Naive thymus-derived CD8-positive, alpha-beta T cell (primary cell): ENCODE measurements at regions not wholly inside any gene's neighbourhood (a gene's known extent, or its start where the extent isn't known, plus 50 kb on each side); places are given as distances from the start of the nearest gene placed in this dataset.
"Not testable (repeated sequence)": the region's sequence is repeated elsewhere in the genome, so short reads cannot be mapped to it uniquely, and the experiment has no call there.

Experiments used
- ATAC-seq, 2 donors: fragments of 150-1000 bp; cut with Tn5 transposase in 1 of 2; sonication (Bioruptor Pico), chemical (Tn5 transposase) in 1 of 2; 1 replicate in 1 of 2; 2 replicates in 1 of 2; pipeline ENCODE4 v1.10.0; 2021; ENCODE audit warnings: mild to moderate bottlenecking in 2 of 2, moderate library complexity in 2 of 2
- POLR2A ChIA-PET: fragments of 350-600 bp; sonication (Branson Sonifier 250); formaldehyde crosslinking; loops from one replicate; lab custom pipeline; 2021; ENCODE audit warnings: antibody characterized with exemption; lab: Charles Lee
- DNase-seq, 10 donors: peaks; one replicate each; pipeline versions ENCODE4 v3.0.0 to v3.0.0-alpha.2; 2020 to 2022
- H3K27ac Mint-ChIP-seq, 10 donors: one replicate each; pipeline ENCODE4 v1.8.0; 2020 to 2022; ENCODE audit warnings: mild to moderate bottlenecking in 10 of 10, mixed read lengths in 10 of 10, moderate library complexity in 4 of 10, inconsistent platforms in 1 of 10
- H3K27me3 Mint-ChIP-seq, 5 donors: one replicate each; pipeline ENCODE4 v1.8.0; 2021 to 2022; ENCODE audit warnings: mixed read lengths in 5 of 5
- H3K36me3 Mint-ChIP-seq, 3 donors: one replicate each; pipeline ENCODE4 v1.8.0; 2020 to 2022; ENCODE audit warnings: mixed read lengths in 3 of 3, mild to moderate bottlenecking in 2 of 3, inconsistent platforms in 1 of 3
- H3K4me1 Mint-ChIP-seq, 4 donors: one replicate each; pipeline ENCODE4 v1.8.0; 2021 to 2022; ENCODE audit warnings: mixed read lengths in 4 of 4
- H3K4me3 Mint-ChIP-seq, 10 donors: one replicate each; pipeline ENCODE4 v1.8.0; 2020 to 2022; ENCODE audit warnings: mild to moderate bottlenecking in 10 of 10, mixed read lengths in 10 of 10, moderate library complexity in 6 of 10, inconsistent platforms in 1 of 10
- H3K9me3 Mint-ChIP-seq, 9 donors: one replicate each; pipeline ENCODE4 v1.8.0; 2020 to 2022; ENCODE audit warnings: mixed read lengths in 9 of 9, mild to moderate bottlenecking in 3 of 9, inconsistent platforms in 1 of 9, moderate library complexity in 1 of 9

DNA sequence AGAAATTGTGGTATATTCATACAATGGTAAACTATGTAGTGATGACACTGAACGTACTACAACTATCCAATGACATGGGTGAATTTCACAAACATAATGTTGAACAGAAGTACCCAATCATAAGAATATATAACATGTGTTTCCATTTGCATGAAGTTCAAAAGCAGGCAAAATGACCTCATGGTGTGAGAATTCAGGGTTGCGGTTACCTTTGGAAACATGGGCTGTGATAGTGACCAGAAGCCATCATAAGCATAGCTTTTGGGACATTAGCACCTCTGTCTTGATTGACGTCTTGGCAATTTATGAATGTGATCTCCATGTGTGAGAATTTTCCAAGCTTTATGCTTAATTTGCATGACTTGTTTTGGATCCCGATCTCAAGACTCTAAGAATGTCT is 500.1 kb upstream of the JAG1 start:
- Mint-ChIP-seq H3K27me3 (no peaks in the 10 kb centered on the region), H3K4me3 (no peak overlapping the region), H3K9me3 (peaks cover 0 to 3% (median 0%) of the 10 kb centered on the region in 9 donors), H3K27ac (no peak overlapping the region), H3K4me1 (no peaks in the 10 kb centered on the region), H3K36me3 (no peaks in the 10 kb centered on the region)
- POLR2A ChIA-PET: no interaction called here
- ATAC-seq: no peak
- no peak for DNase-seq

GRCh38 chr20:11174861-11175260 is 501.1 kb upstream of the JAG1 start:
- no peak for ATAC-seq
- no peak overlapping the region for H3K27ac Mint-ChIP-seq
- no peaks in the 10 kb centered on the region for H3K27me3 Mint-ChIP-seq
- no peak overlapping the region for H3K4me3 Mint-ChIP-seq
- DNase-seq: no peak
- H3K9me3 Mint-ChIP-seq: peaks cover 0 to 3% (median 0%) of the 10 kb centered on the region in 9 donors
- no peaks in the 10 kb centered on the region for H3K36me3 Mint-ChIP-seq
- POLR2A ChIA-PET: no interaction called here
- no peaks in the 10 kb centered on the region for H3K4me1 Mint-ChIP-seq

- no peak overlapping the region for H3K27ac Mint-ChIP-seq
- POLR2A ChIA-PET: no interaction called here
- no peaks in the 10 kb centered on the region for H3K36me3 Mint-ChIP-seq
- ATAC-seq: no peak
- no peak for DNase-seq
- H3K4me1 Mint-ChIP-seq: no peaks in the 10 kb centered on the region
- no peak overlapping the region for H3K4me3 Mint-ChIP-seq
- H3K9me3 Mint-ChIP-seq: peaks cover 0 to 13% (median 2%) of the 10 kb centered on the region in 9 donors
- no peaks in the 10 kb centered on the region for H3K27me3 Mint-ChIP-seq
These were observed 502.6 kb upstream of the JAG1 start for GRCh38 chr20:11176431-11176830.

DNA sequence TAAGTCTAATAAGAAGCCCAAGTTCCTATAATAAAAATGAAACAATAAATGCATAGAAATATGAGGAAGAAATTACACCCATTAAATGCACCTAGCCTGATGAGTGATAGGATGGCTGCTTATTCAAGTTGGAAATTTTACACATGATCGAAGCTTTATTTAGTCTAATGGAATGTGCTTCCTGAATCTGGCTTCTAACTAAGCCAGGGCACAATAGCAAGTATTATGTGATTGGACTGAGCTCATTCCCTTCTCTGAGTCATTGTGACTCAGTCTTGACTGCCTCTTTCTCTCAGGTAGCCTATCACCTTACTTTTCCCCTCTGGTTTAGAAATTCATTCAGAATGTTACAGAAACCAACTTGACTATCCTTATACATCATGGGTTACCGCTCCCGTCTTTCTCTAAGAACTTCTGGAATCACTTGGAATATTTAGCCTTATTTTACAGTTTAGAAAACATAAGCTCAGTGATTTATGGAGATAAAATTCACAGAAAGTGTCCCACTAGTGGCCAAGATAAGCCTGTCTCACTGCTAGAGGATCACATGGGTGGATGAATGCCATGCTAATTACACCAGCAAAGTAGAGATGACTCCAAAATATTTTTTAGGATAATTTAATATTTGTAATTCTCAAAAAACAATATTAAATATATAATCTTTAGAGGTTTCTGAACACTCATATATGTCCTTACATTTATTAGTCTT is 505.3 kb upstream of the JAG1 start:
- DNase-seq: no peak
- Mint-ChIP-seq H3K4me3 (no peak overlapping the region), H3K4me1 (no peaks in the 10 kb centered on the region), H3K27ac (no peak overlapping the region), H3K27me3 (no peaks in the 10 kb centered on the region), H3K9me3 (peaks cover 0 to 17% (median 2%) of the 10 kb centered on the region in 9 donors), H3K36me3 (no peaks in the 10 kb centered on the region)
- no peak for ATAC-seq
- POLR2A ChIA-PET: no interaction called here

DNA sequence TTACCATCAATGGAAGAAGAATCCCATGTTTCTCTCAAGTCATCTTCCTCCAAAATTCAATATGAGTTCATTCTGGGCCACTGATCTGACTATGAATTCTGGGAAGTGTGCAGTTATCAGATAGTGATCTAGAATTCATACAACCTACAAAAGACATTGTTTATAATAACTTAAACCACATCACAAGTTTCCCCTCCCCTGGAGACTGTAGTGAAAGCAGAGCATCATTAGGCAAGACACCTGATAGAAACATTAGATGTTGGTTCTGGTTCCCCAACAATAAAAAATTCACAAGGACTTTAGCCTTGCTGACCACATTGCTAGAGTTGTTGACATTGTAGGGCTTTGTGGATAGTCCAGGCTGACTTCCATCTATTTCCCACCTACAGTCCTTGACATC is 506.4 kb upstream of the JAG1 start:
- H3K27ac Mint-ChIP-seq: no peak overlapping the region
- POLR2A ChIA-PET: no interaction called here
- no peak for ATAC-seq

GRCh38 chr20:11181129-11181528 is 507.3 kb upstream of the JAG1 start:
- H3K4me1 Mint-ChIP-seq, DNase-seq, H3K36me3 Mint-ChIP-seq, H3K27ac Mint-ChIP-seq, POLR2A ChIA-PET, ATAC-seq, H3K4me3 Mint-ChIP-seq, H3K27me3 Mint-ChIP-seq: not testable (repeated sequence)
- peaks cover 0 to 28% (median 12%) of the 10 kb centered on the region in 9 donors for H3K9me3 Mint-ChIP-seq

More for the DNA sequence above, 506.4 kb upstream of the JAG1 start:
- no peaks in the 10 kb centered on the region for H3K4me1 Mint-ChIP-seq
- no peak for DNase-seq
- H3K36me3 Mint-ChIP-seq: no peaks in the 10 kb centered on the region
- H3K27me3 Mint-ChIP-seq: no peaks in the 10 kb centered on the region
- peaks cover 0 to 28% (median 8%) of the 10 kb centered on the region in 9 donors for H3K9me3 Mint-ChIP-seq
- H3K4me3 Mint-ChIP-seq: no peak overlapping the region

DNA sequence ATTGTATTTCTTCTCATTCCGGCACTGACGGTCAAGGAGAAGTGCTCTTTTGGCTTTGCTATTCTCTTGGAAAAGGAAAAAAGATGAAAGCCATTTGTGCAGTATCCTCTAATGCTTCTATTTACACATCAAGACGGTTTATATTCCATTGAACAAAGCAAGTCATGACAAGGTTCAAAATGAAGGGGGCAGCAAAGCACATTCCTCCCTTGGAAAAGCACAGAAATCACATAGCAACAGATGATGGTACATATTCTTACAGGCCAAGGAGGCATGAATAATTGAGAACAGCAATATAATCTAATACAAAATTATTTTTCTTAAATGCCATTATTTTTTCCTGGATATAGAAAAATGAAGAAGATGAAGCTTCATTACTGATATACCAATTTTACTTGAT is 508.2 kb upstream of the JAG1 start:
- Mint-ChIP-seq H3K36me3 (no peaks in the 10 kb centered on the region), H3K9me3 (peaks cover 0 to 30% (median 12%) of the 10 kb centered on the region in 9 donors), H3K4me1 (no peaks in the 10 kb centered on the region), H3K4me3 (no peak overlapping the region), H3K27me3 (no peaks in the 10 kb centered on the region), H3K27ac (no peak overlapping the region)
- ATAC-seq: no peak
- POLR2A ChIA-PET: interaction anchor here (0.6 kb wide), 1 partner anchor 23 kb away, joined by 3 read pairs; no protein-coding TSS in a partner anchor
- no peak for DNase-seq

DNA sequence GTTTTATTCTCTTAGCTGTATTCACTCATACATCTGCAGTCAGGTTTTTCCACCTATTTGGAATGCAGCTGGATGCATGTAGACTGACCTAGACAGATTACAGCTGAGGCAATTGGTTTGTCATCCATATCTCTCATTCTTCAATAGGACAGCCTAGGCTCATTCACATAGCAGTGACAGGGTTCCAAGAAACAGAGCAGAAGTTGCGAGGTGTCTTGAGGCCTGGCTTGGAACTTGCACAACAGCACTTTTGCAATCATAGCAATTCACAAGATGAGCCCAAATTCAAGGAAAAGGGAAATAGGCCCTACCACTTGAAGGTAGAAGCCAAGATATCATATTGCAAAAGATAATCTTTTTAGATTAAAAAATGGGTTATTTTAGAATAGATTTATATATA is 508.9 kb upstream of the JAG1 start:
- no peak overlapping the region for H3K27ac Mint-ChIP-seq
- no peaks in the 10 kb centered on the region for H3K4me1 Mint-ChIP-seq
- H3K36me3 Mint-ChIP-seq: no peaks in the 10 kb centered on the region
- POLR2A ChIA-PET: no interaction called here
- H3K4me3 Mint-ChIP-seq: no peak overlapping the region
- DNase-seq (no peak), ATAC-seq (no peak)
- peaks cover 0 to 30% (median 12%) of the 10 kb centered on the region in 9 donors for H3K9me3 Mint-ChIP-seq
- H3K27me3 Mint-ChIP-seq: peaks cover 0 to 1% (median 0%) of the 10 kb centered on the region in 5 donors

DNA sequence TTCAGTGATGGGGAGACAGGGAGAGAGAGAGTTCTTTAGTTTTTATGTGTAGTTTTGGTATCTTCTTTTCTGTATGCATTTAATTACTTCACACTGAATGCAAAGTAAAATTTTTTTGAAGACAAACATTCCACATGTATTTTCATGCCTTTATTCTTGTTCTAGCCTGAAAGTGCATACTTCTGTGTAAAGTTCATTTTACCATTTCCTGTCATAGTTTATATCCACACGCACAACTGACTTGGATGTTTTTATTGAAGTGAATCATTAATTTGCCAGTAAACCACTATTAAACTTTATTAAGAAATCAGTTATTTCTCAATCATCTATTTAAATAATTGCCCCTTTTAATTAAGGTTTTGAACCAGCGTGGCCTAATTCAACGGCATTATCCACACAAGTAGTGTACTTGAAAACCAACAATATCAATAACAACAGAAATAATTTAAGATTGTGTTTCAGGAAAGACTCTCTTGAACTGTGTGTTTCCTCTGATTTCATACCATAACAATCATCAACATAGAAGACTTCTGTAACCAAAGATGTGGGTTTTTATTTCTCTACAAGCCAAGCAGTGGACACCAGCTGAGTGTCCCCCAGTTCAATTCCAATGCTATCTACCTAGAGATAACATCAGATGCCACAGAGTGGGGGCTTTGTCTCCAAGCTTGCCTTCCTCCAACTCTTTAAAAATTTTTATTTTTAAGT is 512.7 kb upstream of the JAG1 start:
- peaks cover 0 to 6% (median 2%) of the 10 kb centered on the region in 5 donors for H3K27me3 Mint-ChIP-seq
- DNase-seq (no peak), ATAC-seq (no peak)
- no peak overlapping the region for H3K27ac Mint-ChIP-seq
- H3K9me3 Mint-ChIP-seq: peaks cover 0 to 19% (median 9%) of the 10 kb centered on the region in 9 donors
- no peaks in the 10 kb centered on the region for H3K36me3 Mint-ChIP-seq
- no peaks in the 10 kb centered on the region for H3K4me1 Mint-ChIP-seq
- no peak overlapping the region for H3K4me3 Mint-ChIP-seq
- POLR2A ChIA-PET: no interaction called here

DNA sequence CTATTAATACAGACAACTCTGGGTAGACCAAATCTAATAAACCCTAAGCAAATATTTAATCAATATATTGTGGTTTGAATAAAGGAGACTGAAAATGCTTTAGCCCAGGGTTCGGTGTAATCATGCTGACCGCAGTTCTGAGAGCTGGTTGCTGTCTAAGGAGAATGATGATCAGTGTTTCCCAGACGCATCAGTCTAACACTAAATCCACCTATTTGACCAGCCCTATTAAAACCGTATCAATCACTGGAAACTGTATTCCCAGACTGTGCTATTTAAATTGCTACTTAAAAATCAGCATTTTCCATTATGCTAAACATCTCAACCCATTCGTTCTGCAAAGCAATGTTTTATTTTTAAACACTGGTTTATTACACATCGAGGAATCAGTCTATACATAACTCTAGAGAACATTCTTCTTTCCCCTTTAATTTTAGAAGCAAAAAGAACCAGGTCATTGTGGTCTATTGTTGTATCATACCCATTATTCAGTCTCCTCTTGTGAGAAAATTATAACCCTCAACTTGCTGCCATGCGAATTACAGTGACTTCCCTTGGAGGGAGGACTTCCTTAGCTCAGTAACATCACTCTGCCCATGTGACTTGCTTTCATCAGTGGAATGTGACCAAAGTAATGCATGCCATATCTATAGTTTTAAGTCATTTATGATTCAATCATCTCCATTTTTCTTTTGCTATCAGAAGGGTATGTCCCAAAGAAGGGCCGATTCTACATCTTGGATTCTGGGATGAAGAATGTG is 515.2 kb upstream of the JAG1 start:
- peaks cover 0 to 16% (median 5%) of the 10 kb centered on the region in 9 donors for H3K9me3 Mint-ChIP-seq

DNA sequence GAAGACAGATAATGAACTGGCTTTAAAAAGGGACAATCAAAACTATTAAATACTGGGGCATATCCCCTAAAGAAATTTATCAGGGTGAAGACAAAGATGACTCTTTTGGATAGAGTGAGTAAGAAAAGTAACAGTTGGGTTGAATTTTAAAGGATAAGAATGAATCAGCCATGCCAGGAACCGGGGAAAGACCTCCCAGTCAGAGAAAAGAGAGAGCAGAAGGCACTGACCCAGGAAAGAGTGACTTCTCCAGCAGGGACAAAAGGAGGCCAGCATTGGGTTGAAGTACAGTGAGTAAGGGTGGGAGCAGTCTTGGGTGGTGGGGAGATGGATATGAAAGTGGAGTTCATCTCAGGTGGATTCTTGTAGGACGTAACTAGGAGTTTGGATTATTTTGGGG is 516.9 kb upstream of the JAG1 start:
- H3K27ac Mint-ChIP-seq: no peak overlapping the region
- no peaks in the 10 kb centered on the region for H3K4me1 Mint-ChIP-seq
- DNase-seq (no peak), ATAC-seq (no peak)
- POLR2A ChIA-PET: interaction anchor here (0.6 kb wide), 1 partner anchor 28 kb away, joined by 3 read pairs; no protein-coding TSS in a partner anchor
- no peak overlapping the region for H3K4me3 Mint-ChIP-seq
- peaks cover 0 to 6% (median 2%) of the 10 kb centered on the region in 5 donors for H3K27me3 Mint-ChIP-seq
- H3K9me3 Mint-ChIP-seq: peaks cover 0 to 4% (median 0%) of the 10 kb centered on the region in 9 donors
- H3K36me3 Mint-ChIP-seq: no peaks in the 10 kb centered on the region

More for the DNA sequence above, 515.2 kb upstream of the JAG1 start:
- Mint-ChIP-seq H3K27ac (no peak overlapping the region), H3K36me3 (no peaks in the 10 kb centered on the region), H3K4me3 (no peak overlapping the region), H3K27me3 (peaks cover 0 to 6% (median 2%) of the 10 kb centered on the region in 5 donors), H3K4me1 (no peaks in the 10 kb centered on the region)
- DNase-seq (no peak), ATAC-seq (no peak)
- POLR2A ChIA-PET: no interaction called here

DNA sequence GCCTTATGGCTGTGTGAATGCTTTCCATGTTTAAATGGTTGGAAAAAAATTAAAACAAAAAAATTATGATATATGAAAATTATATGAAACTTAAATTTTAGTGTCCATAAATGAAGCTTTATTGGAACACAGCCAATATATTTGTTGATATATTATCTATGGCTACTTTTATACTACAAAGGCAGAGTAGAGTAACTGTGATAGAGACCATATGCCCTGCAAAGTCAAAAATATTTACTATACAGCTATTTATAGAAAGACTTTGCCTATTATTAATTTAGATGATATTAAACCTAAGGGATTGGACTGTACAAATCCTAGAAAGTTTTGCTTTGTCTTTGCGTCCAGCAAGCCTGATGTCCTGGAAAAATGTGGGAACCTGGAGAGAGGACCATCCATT is 518.3 kb upstream of the JAG1 start:
- Mint-ChIP-seq H3K9me3 (peaks cover 0 to 3% (median 0%) of the 10 kb centered on the region in 9 donors), H3K4me3 (no peak overlapping the region), H3K36me3 (no peaks in the 10 kb centered on the region), H3K27me3 (peaks cover 0 to 9% (median 3%) of the 10 kb centered on the region in 5 donors), H3K4me1 (no peaks in the 10 kb centered on the region), H3K27ac (no peak overlapping the region)
- POLR2A ChIA-PET: no interaction called here
- DNase-seq (no peak), ATAC-seq (no peak)

GRCh38 chr20:11193241-11193640 is 519.4 kb upstream of the JAG1 start:
- no peaks in the 10 kb centered on the region for H3K9me3 Mint-ChIP-seq
- H3K27ac Mint-ChIP-seq: no peak overlapping the region
- peaks cover 0 to 9% (median 3%) of the 10 kb centered on the region in 5 donors for H3K27me3 Mint-ChIP-seq
- no peak overlapping the region for H3K4me3 Mint-ChIP-seq
- POLR2A ChIA-PET: no interaction called here
- no peaks in the 10 kb centered on the region for H3K36me3 Mint-ChIP-seq
- H3K4me1 Mint-ChIP-seq: no peaks in the 10 kb centered on the region
- DNase-seq: no peak
- ATAC-seq: no peak
